AG09309 (cell line): ENCODE measurements at regions not wholly inside any gene's neighbourhood (a gene's known extent, or its start where the extent isn't known, plus 50 kb on each side); places are given as distances from the start of the nearest gene placed in this dataset.

ENCODE experiments used
- DNase-seq: peaks from one replicate; pipeline ENCODE4 v3.0.0-alpha.2; 2010; ENCODE audit warnings: low read depth
- H3K4me3 ChIP-seq: 2 replicates; pipeline ENCODE4 v1.5.1; 2011; ENCODE audit warnings: mild to moderate bottlenecking, low read depth, low read length, moderate library complexity; ENCODE audit not compliant: control insufficient read depth
- CTCF ChIP-seq: IDR thresholded peaks from 2 replicates; pipeline ENCODE4 v1.5.1; 2011; ENCODE audit warnings: mild to moderate bottlenecking, low read depth, low read length, inconsistent platforms; ENCODE audit not compliant: insufficient read depth, control insufficient read depth; ENCODE audit errors: missing control alignments

GRCh38 chr2:2691419-2691818, 360.3 kb upstream of the MYT1L start:
- no peak overlapping the region for H3K4me3 ChIP-seq
- DNase-seq = no peak
- no peak for TF ChIP-seq CTCF

DNA sequence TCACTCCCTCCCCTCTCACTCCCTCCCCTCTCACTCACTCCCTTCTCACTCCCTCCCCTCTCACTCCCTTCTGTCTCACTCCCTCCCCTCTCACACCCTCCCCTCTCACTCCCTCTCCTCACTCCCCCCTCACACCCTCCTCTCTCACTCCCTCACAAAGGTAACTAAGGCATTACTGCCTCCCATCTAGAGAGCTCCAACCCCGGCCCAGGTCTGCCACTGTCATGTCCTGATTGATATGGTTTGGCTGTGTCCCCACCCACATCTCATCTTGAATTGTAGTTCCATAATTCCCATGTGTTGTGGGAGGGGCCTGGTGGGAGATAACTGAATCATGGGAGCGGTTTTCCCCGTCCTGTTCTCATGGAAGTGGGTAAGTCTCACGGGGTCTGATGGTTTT, 359.9 kb upstream of the MYT1L start:
- H3K4me3 ChIP-seq = no peak overlapping the region
- TF ChIP-seq CTCF = no peak
- no peak for DNase-seq

GRCh38 chr2:2689306-2689705, 358.2 kb upstream of the MYT1L start:
- DNase-seq = no peak
- H3K4me3 ChIP-seq = no peak overlapping the region
- TF ChIP-seq CTCF = no peak

- TF ChIP-seq CTCF = no peak
- no peak for DNase-seq
- no peak overlapping the region for H3K4me3 ChIP-seq
Observed at GRCh38 chr2:2688254-2688653, 357.2 kb upstream of the MYT1L start.

GRCh38 chr2:2687745-2688144, 356.7 kb upstream of the MYT1L start:
- TF ChIP-seq CTCF = no peak
- H3K4me3 ChIP-seq = no peak overlapping the region
- DNase-seq = no peak

- H3K4me3 ChIP-seq = no peak overlapping the region
- DNase-seq = no peak
- TF ChIP-seq CTCF = no peak
Observed at GRCh38 chr2:2686222-2686621, 355.1 kb upstream of the MYT1L start.

GRCh38 chr2:2683606-2684224, 352.6 kb upstream of the MYT1L start:
- no peak for DNase-seq
- TF ChIP-seq CTCF = no peak
- H3K4me3 ChIP-seq = no peak overlapping the region
